Endothelial cell of umbilical vein (primary cell): ENCODE measurements at regions not wholly inside any gene's neighbourhood (a gene's known extent, or its start where the extent isn't known, plus 50 kb on each side); places are given as distances from the start of the nearest gene placed in this dataset.

Source experiments
- BruUV-seq: library from RNA; stranded (reverse); fragments of 400-500 nt; replicated peaks from 2 replicates; lab custom pipeline; 2021; lab: Mats Ljungman, UMichigan
- CTCF ChIA-PET: fragments of 300-600, 350-600 bp; sonication (Branson Sonifier 250); formaldehyde crosslinking; loops from one replicate; lab custom pipeline; 2021; ENCODE audit warnings: antibody characterized with exemption, inconsistent platforms; lab: Charles Lee
- POLR2A ChIA-PET: fragments of 300-600, 350-600 bp; sonication (Branson Sonifier 250); formaldehyde crosslinking; loops from one replicate; lab custom pipeline; 2021; ENCODE audit warnings: antibody characterized with exemption, inconsistent platforms; lab: Charles Lee
- DNase-seq: peaks from one replicate; pipeline ENCODE4 v3.0.0-alpha.2; 2011; ENCODE audit warnings: low read depth, low spot score
- FAIRE-seq: peaks from 2 replicates; lab custom pipeline; 2011; peaks lifted over from hg19 to GRCh38; lab: Jason Lieb, UNC
- H2AFZ ChIP-seq: 2 replicates; pipeline ENCODE4 v1.6.0; 2012; ENCODE audit warnings: low read depth, low read length, control low read depth, inconsistent platforms
- H3K27ac ChIP-seq: 2 replicates; pipeline ENCODE4 v1.5.1; 2011; ENCODE audit warnings: low read depth, mild to moderate bottlenecking, control low read depth, low read length, moderate library complexity; ENCODE audit not compliant: insufficient read depth
- H3K27me3 ChIP-seq, 2 experiments: 2 replicates each; pipeline versions ENCODE4 v1.6.0 to v1.6.1; 2011; ENCODE audit warnings: low read length in 2 of 2, mixed read lengths in 1 of 2; ENCODE audit not compliant: control insufficient read depth in 2 of 2, insufficient read depth in 2 of 2
- H3K36me3 ChIP-seq, 2 experiments: 2 replicates in 1 of 2; 3 replicates in 1 of 2; pipeline ENCODE4 v1.5.1; 2011; ENCODE audit warnings: low read length in 2 of 2, mild to moderate bottlenecking in 1 of 2, moderate library complexity in 1 of 2; ENCODE audit not compliant: control insufficient read depth in 2 of 2, insufficient read depth in 2 of 2; ENCODE audit errors: extremely low read depth in 1 of 2
- H3K4me1 ChIP-seq: 3 replicates; pipeline ENCODE4 v1.5.1; 2011; ENCODE audit warnings: mild to moderate bottlenecking, low read length; ENCODE audit not compliant: control insufficient read depth, insufficient read depth; ENCODE audit errors: extremely low read depth
- H3K4me2 ChIP-seq: 2 replicates; pipeline ENCODE4 v1.6.1; 2011; ENCODE audit warnings: low read length, control low read depth, mixed read lengths; ENCODE audit not compliant: insufficient read depth
- H3K4me3 ChIP-seq, 3 experiments: fragments of 200-600 bp in 1 of 3; sonication (generic), shearing (Covaris generic) in 1 of 3; replicated peaks in 1 of 3; 2 replicates each; pipeline ENCODE4 v1.5.1; 2011 to 2016; ENCODE audit warnings: control low read depth in 3 of 3, low read length in 3 of 3, mild to moderate bottlenecking in 2 of 3, inconsistent platforms in 1 of 3, low read depth in 1 of 3, moderate library complexity in 1 of 3; ENCODE audit not compliant: insufficient read depth in 1 of 3
- H3K79me2 ChIP-seq: 2 replicates; pipeline ENCODE4 v1.6.0; 2012; ENCODE audit warnings: low read length, inconsistent platforms; ENCODE audit not compliant: control insufficient read depth, insufficient read depth
- H3K9ac ChIP-seq: replicated peaks from 2 replicates; pipeline ENCODE3; 2011; ENCODE audit warnings: low read length, control low read depth; ENCODE audit not compliant: insufficient read depth; ENCODE audit errors: extremely low read depth
- H3K9me1 ChIP-seq: replicated peaks from 3 replicates; pipeline ENCODE4 v1.6.0; 2011; ENCODE audit warnings: mild to moderate bottlenecking, low read length; ENCODE audit not compliant: control insufficient read depth, insufficient read depth; ENCODE audit errors: extremely low read depth
- H3K9me3 ChIP-seq: replicated peaks from 2 replicates; pipeline ENCODE4 v1.5.1; 2012; ENCODE audit warnings: low read length, inconsistent platforms; ENCODE audit not compliant: control insufficient read depth, insufficient read depth
- H4K20me1 ChIP-seq: replicated peaks from 2 replicates; pipeline ENCODE3; 2011; ENCODE audit warnings: mild to moderate bottlenecking, low read length; ENCODE audit not compliant: control insufficient read depth, insufficient read depth; ENCODE audit errors: extremely low read depth
- CTCF ChIP-seq, 2 donors: IDR thresholded peaks; 1 replicate in 1 of 2; 2 replicates in 1 of 2; pipeline ENCODE4 v1.5.1; 2011; ENCODE audit warnings: low read length in 2 of 2, mild to moderate bottlenecking in 2 of 2, moderate library complexity in 2 of 2, control low read depth in 1 of 2, inconsistent platforms in 1 of 2, low read depth in 1 of 2; ENCODE audit not compliant: insufficient read depth in 1 of 2; ENCODE audit errors: extremely low read depth in 1 of 2
- EZH2 ChIP-seq: IDR thresholded peaks from 2 replicates; pipeline ENCODE4 v1.6.1; 2012; ENCODE audit warnings: borderline replicate concordance, low read depth, mild to moderate bottlenecking, moderate library complexity, low read length, inconsistent platforms; ENCODE audit not compliant: severe bottlenecking
- FOS ChIP-seq: IDR thresholded peaks from 2 replicates; pipeline ENCODE4 v1.6.1; 2011; ENCODE audit warnings: mild to moderate bottlenecking, low read length, moderate library complexity, borderline replicate concordance; ENCODE audit not compliant: insufficient read depth
- GATA2 ChIP-seq: IDR thresholded peaks from 2 replicates; pipeline ENCODE4 v1.7.0; 2011; ENCODE audit warnings: low read depth, mild to moderate bottlenecking, moderate library complexity, mixed read lengths, low read length; ENCODE audit not compliant: insufficient read length, insufficient read depth
- JUN ChIP-seq: IDR thresholded peaks from 2 replicates; pipeline ENCODE4 v1.6.1; 2011; ENCODE audit warnings: borderline replicate concordance, low read depth; ENCODE audit not compliant: insufficient read length, insufficient read depth
- MAX ChIP-seq: IDR thresholded peaks from 2 replicates; pipeline ENCODE4 v1.6.1; 2011; ENCODE audit not compliant: insufficient read depth, insufficient read length
- MYC ChIP-seq: IDR thresholded peaks from one replicate; pipeline ENCODE4 v1.6.1; 2011; ENCODE audit warnings: mild to moderate bottlenecking, low read depth, low read length
- POLR2A ChIP-seq: IDR thresholded peaks from 2 replicates; pipeline ENCODE4 v1.6.1; 2012; ENCODE audit warnings: low read depth, mild to moderate bottlenecking, control low read depth, low read length
- POLR2AphosphoS5 ChIP-seq: IDR thresholded peaks from 2 replicates; pipeline ENCODE4 v1.6.1; 2012; ENCODE audit warnings: low read depth, mild to moderate bottlenecking, control low read depth, low read length, moderate library complexity; ENCODE audit not compliant: insufficient read depth
- dilution Hi-C: fragments of 300-500 bp; cut with MboI; formaldehyde crosslinking; loops from one replicate; pipeline ENCODE4 v1.15.0; 2019; ENCODE audit warnings: low sequenced_read_pairs; ENCODE audit not compliant: extremely low pct_ligation_motif_present
- intact Hi-C: fragments of 100-400 bp; cut with micrococcal nuclease; formaldehyde crosslinking; loops from one replicate; pipeline ENCODE4 v1.10.0; 2022

- BruUV-seq = no TSS peak
- dilution Hi-C loops = no loop called here
These were observed 71.7 kb upstream of the SIM2 start for GRCh38 chr21:36627242-36627641.

More at GRCh38 chr21:36627242-36627641, 71.7 kb upstream of the SIM2 start:
- FAIRE-seq (no peak), DNase-seq (no peak)
- Histone ChIP-seq H3K4me1 (no peaks in the 10 kb centered on the region), H4K20me1 (no peaks in the 10 kb centered on the region), H3K9me3 (no peaks in the 10 kb centered on the region), H3K79me2 (no peaks in the 10 kb centered on the region), H3K9me1 (no peaks in the 10 kb centered on the region), H3K4me3 (no peak overlapping the region), H3K4me2 (no peak overlapping the region), H3K27me3 (peaks cover 6 to 9% of the 10 kb centered on the region in 2 experiments), H3K27ac (no peak overlapping the region), H3K9ac (no peak overlapping the region), H3K36me3 (no peaks in the 10 kb centered on the region), H2AFZ (no peak overlapping the region)
- TF ChIP-seq MAX (no peak), POLR2AphosphoS5 (no peak), FOS (no peak), JUN (no peak), EZH2 (no peak), MYC (no peak), POLR2A (no peak), GATA2 (no peak), CTCF (IDR thresholded peaks at IDR 0.05; ENCODE audit: extremely low read depth in 1 of 2, insufficient read depth in 1 of 2, low read depth in 1 of 2, low read length in 2 of 2) (no peak)
- CTCF ChIA-PET = no interaction called here
- intact Hi-C loops = no loop called here
- POLR2A ChIA-PET = no interaction called here
